Caco-2 (cell line): ENCODE measurements at regions not wholly inside any gene's neighbourhood (a gene's known extent, or its start where the extent isn't known, plus 50 kb on each side); places are given as distances from the start of the nearest gene placed in this dataset.

ENCODE experiments used
- BruUV-seq: library from RNA; stranded (reverse); fragments of 400-500 nt; replicated peaks from 2 replicates; lab custom pipeline; 2021; lab: Mats Ljungman, UMichigan
- CTCF ChIA-PET: fragments of 300-600 bp; sonication (Branson Sonifier 250); formaldehyde crosslinking; loops from one replicate; lab custom pipeline; 2022; ENCODE audit warnings: antibody characterized with exemption; lab: Charles Lee
- POLR2A ChIA-PET: fragments of 300-600 bp; sonication (Branson Sonifier 250); formaldehyde crosslinking; loops from one replicate; lab custom pipeline; 2022; ENCODE audit warnings: antibody characterized with exemption; lab: Charles Lee
- DNase-seq, 2 experiments: peaks; one replicate each; pipeline versions ENCODE4 v3.0.0 to v3.0.0-alpha.2; 2020 to 2022
- H3K27me3 ChIP-seq: replicated peaks from 2 replicates; pipeline ENCODE4 v1.6.0; 2011; ENCODE audit warnings: low read length; ENCODE audit not compliant: control insufficient read depth, insufficient read depth
- H3K36me3 ChIP-seq: 2 replicates; pipeline ENCODE4 v1.5.1; 2011; ENCODE audit warnings: low read length; ENCODE audit not compliant: control insufficient read depth, insufficient read depth
- H3K4me1 ChIP-seq: fragments of 250-450 bp; sonication (Bioruptor Pico); 2 replicates; pipeline ENCODE4 v1.5.1; 2020; ENCODE audit warnings: mild to moderate bottlenecking
- H3K4me3 ChIP-seq: 2 replicates; pipeline ENCODE4 v1.5.1; 2011; ENCODE audit warnings: low read depth, mild to moderate bottlenecking, control low read depth, low read length
- H3K9me3 ChIP-seq: fragments of 250-450 bp; sonication (Bioruptor Pico); 2 replicates; pipeline ENCODE4 v1.5.1; 2020; ENCODE audit warnings: mild to moderate bottlenecking, moderate library complexity
- H3K27ac Mint-ChIP-seq: one replicate; pipeline ENCODE4 v1.8.0; 2022; ENCODE audit warnings: mixed read lengths; ENCODE audit not compliant: unreplicated experiment
- H3K27me3 Mint-ChIP-seq: one replicate; pipeline ENCODE4 v1.8.0; 2022; ENCODE audit warnings: mixed read lengths; ENCODE audit not compliant: insufficient read depth, unreplicated experiment
- H3K36me3 Mint-ChIP-seq: one replicate; pipeline ENCODE4 v1.8.0; 2022; ENCODE audit warnings: mild to moderate bottlenecking, mixed read lengths; ENCODE audit not compliant: insufficient read depth, unreplicated experiment
- H3K4me1 Mint-ChIP-seq: one replicate; pipeline ENCODE4 v1.8.0; 2022; ENCODE audit warnings: low read depth, mixed read lengths; ENCODE audit not compliant: unreplicated experiment
- H3K4me3 Mint-ChIP-seq: one replicate; pipeline ENCODE4 v1.8.0; 2022; ENCODE audit warnings: mild to moderate bottlenecking, moderate library complexity, mixed read lengths; ENCODE audit not compliant: unreplicated experiment
- H3K9me3 Mint-ChIP-seq: one replicate; pipeline ENCODE4 v1.8.0; 2022; ENCODE audit warnings: mixed read lengths; ENCODE audit not compliant: unreplicated experiment
- intact Hi-C: fragments of 100-400 bp; cut with micrococcal nuclease; formaldehyde crosslinking; loops from one replicate; pipeline ENCODE4 v1.10.0; 2022; ENCODE audit not compliant: unreplicated experiment
- TF ChIP-seq, protein P1 (sequence below), 2 experiments: fragments of 200-600 bp in 1 of 2; IDR thresholded peaks; 1 replicate in 1 of 2; 2 replicates in 1 of 2; pipeline versions ENCODE4 v1.5.1 to v1.8.0; 2011 to 2022; ENCODE audit warnings: antibody characterized with exemption in 1 of 2, control low read depth in 1 of 2, inconsistent platforms in 1 of 2, low read depth in 1 of 2, low read length in 1 of 2, mild to moderate bottlenecking in 1 of 2, moderate library complexity in 1 of 2; ENCODE audit not compliant: insufficient read depth in 1 of 2, severe bottlenecking in 1 of 2, unreplicated experiment in 1 of 2

DNA sequence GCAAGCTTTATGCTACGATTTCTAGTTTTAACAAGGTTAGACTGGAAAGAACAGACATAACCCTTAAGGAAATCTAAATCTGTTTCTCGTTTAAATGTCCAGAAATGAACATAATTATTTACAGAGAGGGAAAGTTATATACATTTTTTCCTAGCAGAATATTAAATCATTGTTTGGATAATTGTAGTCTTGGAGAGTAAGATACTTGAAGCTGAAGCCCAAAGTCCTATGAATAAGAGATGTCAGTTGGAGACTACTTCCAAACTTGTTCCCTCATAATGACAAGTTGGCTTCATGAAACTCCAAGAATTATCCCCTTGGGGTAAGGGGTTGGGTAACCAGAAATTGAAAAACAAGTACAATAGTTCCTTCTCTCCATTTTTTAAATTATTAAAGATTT, 911.1 kb upstream of the MAN1A1 start:
- CTCF ChIA-PET: no interaction called here
- H3K27me3 ChIP-seq: no peaks in the 10 kb centered on the region
- H3K4me1 ChIP-seq: no peaks in the 10 kb centered on the region
- H3K9me3 ChIP-seq: no peaks in the 10 kb centered on the region
- Mint-ChIP-seq H3K4me3 (no peak overlapping the region), H3K9me3 (no peaks in the 10 kb centered on the region), H3K36me3 (no peaks in the 10 kb centered on the region), H3K4me1 (no peaks in the 10 kb centered on the region), H3K27me3 (no peaks in the 10 kb centered on the region), H3K27ac (no peak overlapping the region)
- TF ChIP-seq, protein P1, sequence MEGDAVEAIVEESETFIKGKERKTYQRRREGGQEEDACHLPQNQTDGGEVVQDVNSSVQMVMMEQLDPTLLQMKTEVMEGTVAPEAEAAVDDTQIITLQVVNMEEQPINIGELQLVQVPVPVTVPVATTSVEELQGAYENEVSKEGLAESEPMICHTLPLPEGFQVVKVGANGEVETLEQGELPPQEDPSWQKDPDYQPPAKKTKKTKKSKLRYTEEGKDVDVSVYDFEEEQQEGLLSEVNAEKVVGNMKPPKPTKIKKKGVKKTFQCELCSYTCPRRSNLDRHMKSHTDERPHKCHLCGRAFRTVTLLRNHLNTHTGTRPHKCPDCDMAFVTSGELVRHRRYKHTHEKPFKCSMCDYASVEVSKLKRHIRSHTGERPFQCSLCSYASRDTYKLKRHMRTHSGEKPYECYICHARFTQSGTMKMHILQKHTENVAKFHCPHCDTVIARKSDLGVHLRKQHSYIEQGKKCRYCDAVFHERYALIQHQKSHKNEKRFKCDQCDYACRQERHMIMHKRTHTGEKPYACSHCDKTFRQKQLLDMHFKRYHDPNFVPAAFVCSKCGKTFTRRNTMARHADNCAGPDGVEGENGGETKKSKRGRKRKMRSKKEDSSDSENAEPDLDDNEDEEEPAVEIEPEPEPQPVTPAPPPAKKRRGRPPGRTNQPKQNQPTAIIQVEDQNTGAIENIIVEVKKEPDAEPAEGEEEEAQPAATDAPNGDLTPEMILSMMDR (IDR thresholded peaks at IDR 0.05; ENCODE audit: insufficient read depth in 1 of 2, low read depth in 1 of 2, low read length in 1 of 2, severe bottlenecking in 1 of 2, unreplicated experiment in 1 of 2): no peak
- H3K4me3 ChIP-seq: no peak overlapping the region
- H3K36me3 ChIP-seq: no peaks in the 10 kb centered on the region
- no peak for DNase-seq
- BruUV-seq: no TSS peak
- POLR2A ChIA-PET: no interaction called here
- intact Hi-C loops: no loop called here

DNA sequence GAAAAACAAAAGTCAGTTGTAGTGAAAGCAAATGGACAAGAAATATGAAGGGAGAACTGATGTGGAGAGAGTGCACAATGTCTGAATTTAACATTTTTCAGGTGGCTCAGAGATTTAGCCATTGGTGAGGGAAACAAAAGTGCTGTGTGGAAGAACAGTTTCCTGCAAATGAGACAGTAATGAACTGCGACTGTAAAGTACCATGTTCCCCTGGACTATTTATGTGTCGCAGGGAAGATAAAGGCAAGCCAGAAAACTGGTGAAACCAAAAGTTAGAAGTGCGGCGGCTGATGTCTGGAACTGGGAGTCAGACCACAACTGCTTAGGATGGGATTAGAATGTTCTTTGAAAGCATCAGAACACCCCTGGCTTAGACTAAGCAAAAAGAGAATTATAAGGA, 905.1 kb upstream of the MAN1A1 start:
- no peaks in the 10 kb centered on the region for H3K4me1 ChIP-seq
- H3K36me3 Mint-ChIP-seq: no peaks in the 10 kb centered on the region
- CTCF ChIA-PET: no interaction called here
- H3K27me3 Mint-ChIP-seq: no peaks in the 10 kb centered on the region
- TF ChIP-seq, protein P1 (IDR thresholded peaks at IDR 0.05; ENCODE audit: insufficient read depth in 1 of 2, low read depth in 1 of 2, low read length in 1 of 2, severe bottlenecking in 1 of 2, unreplicated experiment in 1 of 2): no peak
- no peaks in the 10 kb centered on the region for H3K27me3 ChIP-seq
- no TSS peak for BruUV-seq
- no peaks in the 10 kb centered on the region for H3K9me3 ChIP-seq
- H3K36me3 ChIP-seq: no peaks in the 10 kb centered on the region
- no peaks in the 10 kb centered on the region for H3K4me1 Mint-ChIP-seq
- POLR2A ChIA-PET: no interaction called here
- intact Hi-C loops: no loop called here
- no peaks in the 10 kb centered on the region for H3K9me3 Mint-ChIP-seq
- H3K4me3 ChIP-seq: no peak overlapping the region
- DNase-seq: no peak
- no peak overlapping the region for H3K27ac Mint-ChIP-seq
- H3K4me3 Mint-ChIP-seq: no peak overlapping the region

DNA sequence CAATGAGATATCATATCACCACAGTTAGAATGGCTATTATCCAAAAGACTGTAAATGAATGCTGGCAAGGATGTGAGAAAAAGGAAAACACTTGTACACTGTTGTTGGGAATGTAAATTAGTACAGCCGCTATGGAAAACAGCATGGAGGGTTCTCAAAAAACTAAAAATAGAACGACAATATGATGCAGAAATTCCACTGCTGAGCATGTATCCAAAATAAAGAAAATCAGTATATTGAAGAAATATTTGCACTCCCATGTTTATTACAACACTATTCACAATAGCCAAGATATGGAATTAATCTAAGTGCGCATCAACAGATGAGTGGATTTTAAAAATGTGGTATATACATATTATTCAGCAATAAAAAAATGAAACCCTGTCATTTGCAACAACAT, 898.9 kb upstream of the MAN1A1 start:
- H3K27me3 Mint-ChIP-seq: no peaks in the 10 kb centered on the region
- no peak overlapping the region for H3K27ac Mint-ChIP-seq
- intact Hi-C loops: no loop called here
- H3K4me1 Mint-ChIP-seq: no peaks in the 10 kb centered on the region
- H3K27me3 ChIP-seq: no peaks in the 10 kb centered on the region
- ChIA-PET CTCF (no interaction called here), POLR2A (no interaction called here)
- no peaks in the 10 kb centered on the region for H3K9me3 Mint-ChIP-seq
- no peaks in the 10 kb centered on the region for H3K9me3 ChIP-seq
- no peaks in the 10 kb centered on the region for H3K36me3 ChIP-seq
- no peaks in the 10 kb centered on the region for H3K4me1 ChIP-seq
- H3K4me3 ChIP-seq: no peak overlapping the region
- no TSS peak for BruUV-seq
- no peak for DNase-seq
- peaks cover 8% of the 10 kb centered on the region for H3K36me3 Mint-ChIP-seq
- TF ChIP-seq, protein P1 (IDR thresholded peaks at IDR 0.05; ENCODE audit: insufficient read depth in 1 of 2, low read depth in 1 of 2, low read length in 1 of 2, severe bottlenecking in 1 of 2, unreplicated experiment in 1 of 2): no peak
- H3K4me3 Mint-ChIP-seq: no peak overlapping the region
